Bronchial epithelial cell (primary cell): ENCODE measurements at regions not wholly inside any gene's neighbourhood (a gene's known extent, or its start where the extent isn't known, plus 50 kb on each side); places are given as distances from the start of the nearest gene placed in this dataset.

Source experiments
- DNase-seq: peaks from one replicate; pipeline ENCODE4 v3.0.0-alpha.2; 2010; ENCODE audit warnings: low read depth
- FAIRE-seq: peaks from 2 replicates; lab custom pipeline; 2011; peaks lifted over from hg19 to GRCh38; lab: Jason Lieb, UNC
- H3K27me3 ChIP-seq: 2 replicates; pipeline ENCODE4 v1.5.1; 2011; ENCODE audit warnings: low read length; ENCODE audit not compliant: control insufficient read depth, insufficient read depth
- H3K36me3 ChIP-seq: 2 replicates; pipeline ENCODE4 v1.5.1; 2011; ENCODE audit warnings: low read length; ENCODE audit not compliant: control insufficient read depth, insufficient read depth
- H3K4me3 ChIP-seq: 2 replicates; pipeline ENCODE4 v1.5.1; 2011; ENCODE audit warnings: mild to moderate bottlenecking, low read depth, low read length, control low read depth
- CTCF ChIP-seq: IDR thresholded peaks from 2 replicates; pipeline ENCODE4 v1.5.1; 2011; ENCODE audit warnings: mild to moderate bottlenecking, moderate library complexity, low read length, control low read depth, inconsistent platforms; ENCODE audit not compliant: insufficient read depth, severe bottlenecking

- DNase-seq (no peak), FAIRE-seq (no peak)
- Histone ChIP-seq H3K4me3 (no peak overlapping the region), H3K27me3 (no peaks in the 10 kb centered on the region), H3K36me3 (no peaks in the 10 kb centered on the region)
- TF ChIP-seq CTCF = no peak
Measured at GRCh38 chr10:114708084-114708483, 50.0 kb upstream of the ABLIM1 start.

- FAIRE-seq (no peak), DNase-seq (peak; percentile 90)
- Histone ChIP-seq H3K4me3 (no peak overlapping the region), H3K36me3 (no peaks in the 10 kb centered on the region), H3K27me3 (no peaks in the 10 kb centered on the region)
- no peak for TF ChIP-seq CTCF
Measured at GRCh38 chr10:114708717-114709335, 50.8 kb upstream of the ABLIM1 start.

- H3K27me3 ChIP-seq = no peaks in the 10 kb centered on the region
- DNase-seq (peak; percentile 74), FAIRE-seq (no peak)
- H3K4me3 ChIP-seq = no peak overlapping the region
- TF ChIP-seq CTCF = no peak
- no peaks in the 10 kb centered on the region for H3K36me3 ChIP-seq
Measured at GRCh38 chr10:114709984-114710383, 51.9 kb upstream of the ABLIM1 start.

- no peak for TF ChIP-seq CTCF
- Histone ChIP-seq H3K36me3 (no peaks in the 10 kb centered on the region), H3K4me3 (no peak overlapping the region), H3K27me3 (no peaks in the 10 kb centered on the region)
- FAIRE-seq = no peak
- no peak for DNase-seq
Measured at GRCh38 chr10:114711176-114711868, 53.2 kb upstream of the ABLIM1 start.

- Histone ChIP-seq H3K36me3 (no peaks in the 10 kb centered on the region), H3K27me3 (no peaks in the 10 kb centered on the region), H3K4me3 (no peak overlapping the region)
- TF ChIP-seq CTCF = no peak
- DNase-seq (no peak), FAIRE-seq (no peak)
Measured at GRCh38 chr10:114711869-114712250, 53.8 kb upstream of the ABLIM1 start.
